ENCODE measurements at regions not wholly inside any gene's neighbourhood (a gene's known extent, or its start where the extent isn't known, plus 50 kb on each side); places are given as distances from the start of the nearest gene placed in this dataset.

- H3K36me3 ChIP-seq (ENCODE audit: control insufficient read depth, insufficient read depth, low read length), result no peaks in the 10 kb centered on the region
- no peak for TF ChIP-seq CTCF (IDR thresholded peaks at IDR 0.05; ENCODE audit: insufficient read depth, low read length, poor library complexity, severe bottlenecking)
- no peak for DNase-seq (ENCODE audit: extremely low read depth, insufficient read length)
- H3K27me3 ChIP-seq (replicated peaks; ENCODE audit: control insufficient read depth, insufficient read depth, low read length), result no peaks in the 10 kb centered on the region; the same call in 1 of the 2 replicates
- H3K4me3 ChIP-seq (replicated peaks; ENCODE audit: low read depth, low read length), result no peak overlapping the region
Measured at GRCh38 chr10:14414901-14415300, 84.2 kb upstream of the FRMD4A start.

- Histone ChIP-seq H3K36me3 (ENCODE audit: control insufficient read depth, insufficient read depth, low read length) (no peaks in the 10 kb centered on the region), H3K4me3 (replicated peaks; ENCODE audit: low read depth, low read length) (no peak overlapping the region), H3K27me3 (replicated peaks; ENCODE audit: control insufficient read depth, insufficient read depth, low read length) (no peaks in the 10 kb centered on the region; the same call in 1 of the 2 replicates)
- TF ChIP-seq CTCF (IDR thresholded peaks at IDR 0.05; ENCODE audit: insufficient read depth, low read length, poor library complexity, severe bottlenecking), result no peak
- no peak for DNase-seq (ENCODE audit: extremely low read depth, insufficient read length)
Measured at GRCh38 chr10:14413523-14413922, 82.8 kb upstream of the FRMD4A start.

GRCh38 chr10:14412624-14413023 is 81.9 kb upstream of the FRMD4A start:
- H3K36me3 ChIP-seq (ENCODE audit: control insufficient read depth, insufficient read depth, low read length), result no peaks in the 10 kb centered on the region

GRCh38 chr10:14409856-14410458 is 79.2 kb upstream of the FRMD4A start:
- H3K4me3 ChIP-seq (replicated peaks; ENCODE audit: low read depth, low read length), result no peak overlapping the region
- DNase-seq (ENCODE audit: extremely low read depth, insufficient read length), result no peak
- no peaks in the 10 kb centered on the region; the same call in none of the 2 replicates for H3K27me3 ChIP-seq (replicated peaks; ENCODE audit: control insufficient read depth, insufficient read depth, low read length)
- TF ChIP-seq CTCF (IDR thresholded peaks at IDR 0.05; ENCODE audit: insufficient read depth, low read length, poor library complexity, severe bottlenecking), result no peak
- H3K36me3 ChIP-seq (ENCODE audit: control insufficient read depth, insufficient read depth, low read length), result no peaks in the 10 kb centered on the region

More at GRCh38 chr10:14412624-14413023, 81.9 kb upstream of the FRMD4A start:
- no peak overlapping the region for H3K4me3 ChIP-seq (replicated peaks; ENCODE audit: low read depth, low read length)
- no peaks in the 10 kb centered on the region; the same call in 1 of the 2 replicates for H3K27me3 ChIP-seq (replicated peaks; ENCODE audit: control insufficient read depth, insufficient read depth, low read length)
- TF ChIP-seq CTCF (IDR thresholded peaks at IDR 0.05; ENCODE audit: insufficient read depth, low read length, poor library complexity, severe bottlenecking), result no peak
- DNase-seq (ENCODE audit: extremely low read depth, insufficient read length), result no peak

GRCh38 chr10:14409247-14409646 is 78.5 kb upstream of the FRMD4A start:
- DNase-seq (ENCODE audit: extremely low read depth, insufficient read length), result no peak
- H3K4me3 ChIP-seq (replicated peaks; ENCODE audit: low read depth, low read length), result no peak overlapping the region
- H3K27me3 ChIP-seq (replicated peaks; ENCODE audit: control insufficient read depth, insufficient read depth, low read length), result no peaks in the 10 kb centered on the region; the same call in 1 of the 2 replicates
- no peaks in the 10 kb centered on the region for H3K36me3 ChIP-seq (ENCODE audit: control insufficient read depth, insufficient read depth, low read length)
- TF ChIP-seq CTCF (IDR thresholded peaks at IDR 0.05; ENCODE audit: insufficient read depth, low read length, poor library complexity, severe bottlenecking), result no peak

- Histone ChIP-seq H3K4me3 (replicated peaks; ENCODE audit: low read depth, low read length) (no peak overlapping the region), H3K36me3 (ENCODE audit: control insufficient read depth, insufficient read depth, low read length) (no peaks in the 10 kb centered on the region), H3K27me3 (replicated peaks; ENCODE audit: control insufficient read depth, insufficient read depth, low read length) (no peaks in the 10 kb centered on the region; the same call in 1 of the 2 replicates)
- no peak for DNase-seq (ENCODE audit: extremely low read depth, insufficient read length)
- TF ChIP-seq CTCF (IDR thresholded peaks at IDR 0.05; ENCODE audit: insufficient read depth, low read length, poor library complexity, severe bottlenecking), result no peak
Measured at GRCh38 chr10:14408139-14408538, 77.4 kb upstream of the FRMD4A start.
